Endothelial cell of umbilical vein (primary cell): ENCODE measurements at regions not wholly inside any gene's neighbourhood (a gene's known extent, or its start where the extent isn't known, plus 50 kb on each side); places are given as distances from the start of the nearest gene placed in this dataset.

Experiments used
- EZH2 ChIP-seq: IDR thresholded peaks from 2 replicates; pipeline ENCODE4 v1.6.1; 2012; ENCODE audit warnings: borderline replicate concordance, low read depth, mild to moderate bottlenecking, moderate library complexity, low read length, inconsistent platforms; ENCODE audit not compliant: severe bottlenecking
- POLR2AphosphoS5 ChIP-seq: IDR thresholded peaks from 2 replicates; pipeline ENCODE4 v1.6.1; 2012; ENCODE audit warnings: low read depth, mild to moderate bottlenecking, control low read depth, low read length, moderate library complexity; ENCODE audit not compliant: insufficient read depth
- TF ChIP-seq, protein P1 (sequence below), 2 donors: IDR thresholded peaks; 1 replicate in 1 of 2; 2 replicates in 1 of 2; pipeline ENCODE4 v1.5.1; 2011; ENCODE audit warnings: low read length in 2 of 2, mild to moderate bottlenecking in 2 of 2, moderate library complexity in 2 of 2, control low read depth in 1 of 2, inconsistent platforms in 1 of 2, low read depth in 1 of 2; ENCODE audit not compliant: insufficient read depth in 1 of 2; ENCODE audit errors: extremely low read depth in 1 of 2

DNA sequence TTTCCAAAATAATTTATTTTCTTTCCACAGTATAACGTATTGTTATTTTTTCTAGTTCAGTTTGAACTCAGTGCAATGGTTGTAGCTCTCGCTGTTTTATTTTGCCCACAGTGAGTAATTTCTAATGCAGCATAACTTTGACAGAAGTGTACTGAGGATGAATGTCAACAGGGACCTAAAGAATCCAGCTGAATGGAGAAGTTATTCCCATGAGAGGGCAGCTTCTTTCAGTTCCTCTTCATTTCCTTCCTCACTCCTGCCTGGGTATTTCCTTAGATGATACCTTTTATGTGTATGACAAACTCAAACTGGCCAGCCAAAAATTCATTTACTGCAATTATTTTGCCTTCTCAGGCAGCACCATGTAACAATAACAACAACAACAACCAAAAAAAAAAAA, 1223.1 kb upstream of the ZEB2 start:
- TF ChIP-seq, protein P1, sequence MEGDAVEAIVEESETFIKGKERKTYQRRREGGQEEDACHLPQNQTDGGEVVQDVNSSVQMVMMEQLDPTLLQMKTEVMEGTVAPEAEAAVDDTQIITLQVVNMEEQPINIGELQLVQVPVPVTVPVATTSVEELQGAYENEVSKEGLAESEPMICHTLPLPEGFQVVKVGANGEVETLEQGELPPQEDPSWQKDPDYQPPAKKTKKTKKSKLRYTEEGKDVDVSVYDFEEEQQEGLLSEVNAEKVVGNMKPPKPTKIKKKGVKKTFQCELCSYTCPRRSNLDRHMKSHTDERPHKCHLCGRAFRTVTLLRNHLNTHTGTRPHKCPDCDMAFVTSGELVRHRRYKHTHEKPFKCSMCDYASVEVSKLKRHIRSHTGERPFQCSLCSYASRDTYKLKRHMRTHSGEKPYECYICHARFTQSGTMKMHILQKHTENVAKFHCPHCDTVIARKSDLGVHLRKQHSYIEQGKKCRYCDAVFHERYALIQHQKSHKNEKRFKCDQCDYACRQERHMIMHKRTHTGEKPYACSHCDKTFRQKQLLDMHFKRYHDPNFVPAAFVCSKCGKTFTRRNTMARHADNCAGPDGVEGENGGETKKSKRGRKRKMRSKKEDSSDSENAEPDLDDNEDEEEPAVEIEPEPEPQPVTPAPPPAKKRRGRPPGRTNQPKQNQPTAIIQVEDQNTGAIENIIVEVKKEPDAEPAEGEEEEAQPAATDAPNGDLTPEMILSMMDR (IDR thresholded peaks at IDR 0.05; ENCODE audit: extremely low read depth in 1 of 2, insufficient read depth in 1 of 2, low read depth in 1 of 2, low read length in 2 of 2) = no peak
- TF ChIP-seq POLR2AphosphoS5 = no peak
- no peak for TF ChIP-seq EZH2
